MM.1S (cell line): ENCODE measurements at regions not wholly inside any gene's neighbourhood (a gene's known extent, or its start where the extent isn't known, plus 50 kb on each side); places are given as distances from the start of the nearest gene placed in this dataset.

Source experiments
- CTCF ChIP-seq: fragments of 300-600 bp; sonication (generic); IDR thresholded peaks from 2 replicates; pipeline ENCODE4 v1.5.1; 2016; ENCODE audit warnings: antibody characterized with exemption, low read length, mixed read lengths
- EZH2phosphoT487 ChIP-seq: fragments of 300-600 bp; sonication (generic); IDR thresholded peaks from 2 replicates; pipeline ENCODE4 v1.6.1; 2018; ENCODE audit warnings: antibody characterized with exemption, low read length

GRCh38 chr18:66254121-66254520, 349.8 kb downstream of the CDH19 start:
- TF ChIP-seq CTCF = no peak
- no peak for TF ChIP-seq EZH2phosphoT487
